GM23248 (cell line): ENCODE measurements at regions not wholly inside any gene's neighbourhood (a gene's known extent, or its start where the extent isn't known, plus 50 kb on each side); places are given as distances from the start of the nearest gene placed in this dataset.

ENCODE experiments used
- DNase-seq: peaks from one replicate; pipeline ENCODE4 v3.0.0-alpha.2; 2015
- H2AFZ ChIP-seq: fragments of 200-600 bp; sonication (generic); 2 replicates; pipeline ENCODE4 v1.6.1; 2016; ENCODE audit warnings: antibody characterized with exemption
- H3F3A ChIP-seq: fragments of 200-600 bp; sonication (generic); 2 replicates; pipeline ENCODE4 v1.6.1; 2016; ENCODE audit warnings: mild to moderate bottlenecking, antibody characterized with exemption, mixed run types; ENCODE audit not compliant: insufficient read depth
- H3K27ac ChIP-seq: fragments of 200-600 bp; sonication (generic); 2 replicates; pipeline ENCODE4 v1.5.1; 2016; ENCODE audit warnings: mild to moderate bottlenecking
- H3K27me3 ChIP-seq: fragments of 200-600 bp; sonication (generic); replicated peaks from 2 replicates; pipeline ENCODE4 v1.6.1; 2016; ENCODE audit warnings: mild to moderate bottlenecking; ENCODE audit not compliant: insufficient read depth
- H3K36me3 ChIP-seq: fragments of 200-600 bp; sonication (generic); 2 replicates; pipeline ENCODE4 v1.6.1; 2016; ENCODE audit warnings: low read depth, mild to moderate bottlenecking
- H3K4me1 ChIP-seq: fragments of 200-600 bp; sonication (generic); 2 replicates; pipeline ENCODE4 v1.6.1; 2016; ENCODE audit warnings: mild to moderate bottlenecking; ENCODE audit not compliant: insufficient read depth
- H3K4me2 ChIP-seq: fragments of 200-600 bp; sonication (generic); one replicate; pipeline ENCODE4 v1.6.1; 2016; ENCODE audit warnings: mild to moderate bottlenecking; ENCODE audit not compliant: unreplicated experiment
- H3K4me3 ChIP-seq: fragments of 200-600 bp; sonication (generic); 2 replicates; pipeline ENCODE4 v1.5.1; 2016; ENCODE audit warnings: mild to moderate bottlenecking
- H3K79me2 ChIP-seq: fragments of 200-600 bp; sonication (generic); 2 replicates; pipeline ENCODE4 v1.6.1; 2016; ENCODE audit warnings: mild to moderate bottlenecking; ENCODE audit not compliant: insufficient read depth
- H3K9ac ChIP-seq: fragments of 200-600 bp; sonication (generic); 2 replicates; pipeline ENCODE4 v1.6.1; 2016; ENCODE audit warnings: mild to moderate bottlenecking
- H3K9me2 ChIP-seq: fragments of 200-600 bp; sonication (generic); 2 replicates; pipeline ENCODE4 v1.6.1; 2016; ENCODE audit warnings: mixed run types, mild to moderate bottlenecking, moderate library complexity; ENCODE audit not compliant: insufficient read depth
- H3K9me3 ChIP-seq: fragments of 200-600 bp; sonication (generic); one replicate; pipeline ENCODE4 v1.6.1; 2017; ENCODE audit warnings: low read depth
- H4K20me1 ChIP-seq: fragments of 200-600 bp; sonication (generic); 2 replicates; pipeline ENCODE4 v1.6.0; 2016; ENCODE audit not compliant: insufficient read depth
- EZH2 ChIP-seq: fragments of 200-600 bp; sonication (generic); IDR thresholded peaks from 2 replicates; pipeline ENCODE4 v1.6.1; 2018; ENCODE audit warnings: antibody characterized with exemption, mild to moderate bottlenecking; ENCODE audit not compliant: insufficient read depth, poor library complexity, severe bottlenecking
- EZH2phosphoT487 ChIP-seq: fragments of 200-600 bp; sonication (generic); IDR thresholded peaks from 2 replicates; pipeline ENCODE4 v1.6.1; 2018; ENCODE audit warnings: antibody characterized with exemption, moderate library complexity, mild to moderate bottlenecking, low read depth; ENCODE audit not compliant: insufficient read depth
- WGBS, 2 experiments: methylation state at CpG; one replicate each; pipeline ENCODE4 v1.1.6; 2015 to 2017; ENCODE audit warnings: low lambda C conversion rate in 2 of 2, low coverage in 1 of 2; ENCODE audit errors: missing lambda C conversion rate in 2 of 2; 5-methylcytosine and 5-hydroxymethylcytosine counted together
- in situ Hi-C: fragments of 300-500 bp; cut with MboI; formaldehyde crosslinking; loops from 2 replicates; pipeline ENCODE4 v1.15.0; 2020

- in situ Hi-C loops = loop anchor here (10.0 to 25.0 kb wide), 2 partner anchors 322 to 525 kb away; no protein-coding TSS in a partner anchor
- no peak overlapping the region for H3K4me2 ChIP-seq
- no peaks in the 10 kb centered on the region for H4K20me1 ChIP-seq
- no peak overlapping the region for H3K4me3 ChIP-seq
- no peak for DNase-seq
- H2AFZ ChIP-seq = no peak overlapping the region
- 94 to 95% methylated on average over 2 of the region's 2 CpGs for WGBS, 2 experiments
- H3K9ac ChIP-seq = no peak overlapping the region
- H3K36me3 ChIP-seq = no peaks in the 10 kb centered on the region
- no peaks in the 10 kb centered on the region for H3K9me2 ChIP-seq
- H3K4me1 ChIP-seq = no peaks in the 10 kb centered on the region
- no peak for TF ChIP-seq EZH2
- TF ChIP-seq EZH2phosphoT487 = no peak
- H3K27ac ChIP-seq = no peak overlapping the region
- H3K79me2 ChIP-seq = no peaks in the 10 kb centered on the region
- H3K27me3 ChIP-seq = no peaks in the 10 kb centered on the region
- H3K9me3 ChIP-seq = no peaks in the 10 kb centered on the region
- no peaks in the 10 kb centered on the region for H3F3A ChIP-seq
These were observed 50.6 kb upstream of the TMEM170B start for GRCh38 chr6:11486959-11487358.

GRCh38 chr6:11486486-11486885, 51.1 kb upstream of the TMEM170B start:
- Histone ChIP-seq H4K20me1 (no peaks in the 10 kb centered on the region), H3F3A (no peaks in the 10 kb centered on the region), H3K4me1 (no peaks in the 10 kb centered on the region), H3K4me3 (no peak overlapping the region), H3K27ac (no peak overlapping the region), H3K9ac (no peak overlapping the region), H3K9me2 (no peaks in the 10 kb centered on the region), H3K27me3 (no peaks in the 10 kb centered on the region), H3K4me2 (no peak overlapping the region), H3K79me2 (no peaks in the 10 kb centered on the region), H2AFZ (no peak overlapping the region), H3K9me3 (no peaks in the 10 kb centered on the region), H3K36me3 (no peaks in the 10 kb centered on the region)
- in situ Hi-C loops = loop anchor here (10.0 to 25.0 kb wide), 2 partner anchors 322 to 524 kb away; no protein-coding TSS in a partner anchor
- WGBS, 2 experiments = 89 to 96% methylated on average over 7 of the region's 7 CpGs
- no peak for DNase-seq
- TF ChIP-seq EZH2phosphoT487 (no peak), EZH2 (no peak)

- DNase-seq = no peak
- Histone ChIP-seq H3K27me3 (no peaks in the 10 kb centered on the region), H3F3A (no peaks in the 10 kb centered on the region), H3K4me3 (no peak overlapping the region), H3K9me2 (no peaks in the 10 kb centered on the region), H3K9ac (no peak overlapping the region), H3K4me2 (no peak overlapping the region), H3K79me2 (no peaks in the 10 kb centered on the region), H3K36me3 (no peaks in the 10 kb centered on the region), H3K27ac (no peak overlapping the region), H2AFZ (no peak overlapping the region), H4K20me1 (no peaks in the 10 kb centered on the region), H3K4me1 (no peaks in the 10 kb centered on the region), H3K9me3 (no peaks in the 10 kb centered on the region)
- in situ Hi-C loops = loop anchor here (10.0 to 25.0 kb wide), 2 partner anchors 321 to 524 kb away; no protein-coding TSS in a partner anchor
- TF ChIP-seq EZH2phosphoT487 = no peak
- no peak for TF ChIP-seq EZH2
- 61 to 67% methylated on average over 2 of the region's 2 CpGs for WGBS, 2 experiments
These were observed 51.5 kb upstream of the TMEM170B start for GRCh38 chr6:11486051-11486450.

- Histone ChIP-seq H2AFZ (no peak overlapping the region), H3K4me3 (no peak overlapping the region), H3K27me3 (no peaks in the 10 kb centered on the region), H3K9ac (no peak overlapping the region), H3K4me1 (no peaks in the 10 kb centered on the region), H3K27ac (no peak overlapping the region), H3K9me2 (no peaks in the 10 kb centered on the region), H3K9me3 (no peaks in the 10 kb centered on the region), H3F3A (no peaks in the 10 kb centered on the region), H3K79me2 (no peaks in the 10 kb centered on the region), H4K20me1 (no peaks in the 10 kb centered on the region), H3K36me3 (no peaks in the 10 kb centered on the region), H3K4me2 (no peak overlapping the region)
- 70 to 74% methylated on average over 4 of the region's 4 CpGs for WGBS, 2 experiments
- in situ Hi-C loops = loop anchor here (10.0 to 25.0 kb wide), 2 partner anchors 320 to 523 kb away; no protein-coding TSS in a partner anchor
- no peak for DNase-seq
- TF ChIP-seq EZH2 (no peak), EZH2phosphoT487 (no peak)
These were observed 52.3 kb upstream of the TMEM170B start for GRCh38 chr6:11485271-11485670.

GRCh38 chr6:11484441-11484840, 53.1 kb upstream of the TMEM170B start:
- WGBS, 2 experiments = 53 to 55% methylated on average over 2 of the region's 2 CpGs
- Histone ChIP-seq H3K9me2 (no peaks in the 10 kb centered on the region), H3K4me1 (no peaks in the 10 kb centered on the region), H3F3A (no peaks in the 10 kb centered on the region), H3K27me3 (no peaks in the 10 kb centered on the region), H3K79me2 (no peaks in the 10 kb centered on the region), H3K36me3 (no peaks in the 10 kb centered on the region), H4K20me1 (no peaks in the 10 kb centered on the region; the same call in 1 of the 2 replicates), H3K27ac (no peak overlapping the region), H3K9ac (no peak overlapping the region), H3K4me2 (no peak overlapping the region), H3K9me3 (no peaks in the 10 kb centered on the region), H2AFZ (no peak overlapping the region), H3K4me3 (no peak overlapping the region)
- in situ Hi-C loops = loop anchor here (10.0 to 25.0 kb wide), 2 partner anchors 320 to 522 kb away; no protein-coding TSS in a partner anchor
- TF ChIP-seq EZH2phosphoT487 (no peak), EZH2 (no peak)
- DNase-seq = no peak
